LNCaP clone FGC (cell line): ENCODE measurements at regions not wholly inside any gene's neighbourhood (a gene's known extent, or its start where the extent isn't known, plus 50 kb on each side); places are given as distances from the start of the nearest gene placed in this dataset.

ENCODE experiments used
- DNase-seq: peaks from one replicate; pipeline ENCODE4 v3.0.0-alpha.2; 2011; ENCODE audit warnings: low read depth
- H3K4me3 ChIP-seq: 2 replicates; pipeline ENCODE4 v1.5.1; 2011; ENCODE audit warnings: mild to moderate bottlenecking, low read depth, low read length, control low read depth
- TF ChIP-seq, protein P1 (sequence below): IDR thresholded peaks from 2 replicates; pipeline ENCODE4 v1.5.1; 2012; ENCODE audit warnings: mild to moderate bottlenecking; ENCODE audit not compliant: control insufficient read depth, insufficient read depth; ENCODE audit errors: extremely low read depth

GRCh38 chr7:84258628-84259027 lies 64.0 kb upstream of the SEMA3A start:
- DNase-seq, result no peak
- no peak overlapping the region for H3K4me3 ChIP-seq

GRCh38 chr7:84256571-84256971 lies 62.0 kb upstream of the SEMA3A start:
- H3K4me3 ChIP-seq, result no peak overlapping the region
- TF ChIP-seq, protein P1, sequence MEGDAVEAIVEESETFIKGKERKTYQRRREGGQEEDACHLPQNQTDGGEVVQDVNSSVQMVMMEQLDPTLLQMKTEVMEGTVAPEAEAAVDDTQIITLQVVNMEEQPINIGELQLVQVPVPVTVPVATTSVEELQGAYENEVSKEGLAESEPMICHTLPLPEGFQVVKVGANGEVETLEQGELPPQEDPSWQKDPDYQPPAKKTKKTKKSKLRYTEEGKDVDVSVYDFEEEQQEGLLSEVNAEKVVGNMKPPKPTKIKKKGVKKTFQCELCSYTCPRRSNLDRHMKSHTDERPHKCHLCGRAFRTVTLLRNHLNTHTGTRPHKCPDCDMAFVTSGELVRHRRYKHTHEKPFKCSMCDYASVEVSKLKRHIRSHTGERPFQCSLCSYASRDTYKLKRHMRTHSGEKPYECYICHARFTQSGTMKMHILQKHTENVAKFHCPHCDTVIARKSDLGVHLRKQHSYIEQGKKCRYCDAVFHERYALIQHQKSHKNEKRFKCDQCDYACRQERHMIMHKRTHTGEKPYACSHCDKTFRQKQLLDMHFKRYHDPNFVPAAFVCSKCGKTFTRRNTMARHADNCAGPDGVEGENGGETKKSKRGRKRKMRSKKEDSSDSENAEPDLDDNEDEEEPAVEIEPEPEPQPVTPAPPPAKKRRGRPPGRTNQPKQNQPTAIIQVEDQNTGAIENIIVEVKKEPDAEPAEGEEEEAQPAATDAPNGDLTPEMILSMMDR, result no peak
- no peak for DNase-seq

More at GRCh38 chr7:84258628-84259027, 64.0 kb upstream of the SEMA3A start:
- TF ChIP-seq, protein P1, result no peak

GRCh38 chr7:84251277-84251781 lies 56.7 kb upstream of the SEMA3A start:
- TF ChIP-seq, protein P1, result no peak
- no peak for DNase-seq
- H3K4me3 ChIP-seq, result no peak overlapping the region

GRCh38 chr7:84250452-84250851 lies 55.9 kb upstream of the SEMA3A start:
- no peak overlapping the region for H3K4me3 ChIP-seq
- TF ChIP-seq, protein P1, result no peak
- no peak for DNase-seq

- no peak overlapping the region for H3K4me3 ChIP-seq
- DNase-seq, result no peak
- TF ChIP-seq, protein P1, result no peak
Measured at GRCh38 chr7:84249656-84250055, 55.1 kb upstream of the SEMA3A start.

GRCh38 chr7:84248843-84249242 lies 54.3 kb upstream of the SEMA3A start:
- no peak for DNase-seq
- TF ChIP-seq, protein P1, result no peak
- no peak overlapping the region for H3K4me3 ChIP-seq

GRCh38 chr7:84248267-84248666 lies 53.7 kb upstream of the SEMA3A start:
- H3K4me3 ChIP-seq, result no peak overlapping the region
- TF ChIP-seq, protein P1, result no peak
- no peak for DNase-seq
